ENCODE measurements at regions not wholly inside any gene's neighbourhood (a gene's known extent, or its start where the extent isn't known, plus 50 kb on each side); places are given as distances from the start of the nearest gene placed in this dataset.

DNA sequence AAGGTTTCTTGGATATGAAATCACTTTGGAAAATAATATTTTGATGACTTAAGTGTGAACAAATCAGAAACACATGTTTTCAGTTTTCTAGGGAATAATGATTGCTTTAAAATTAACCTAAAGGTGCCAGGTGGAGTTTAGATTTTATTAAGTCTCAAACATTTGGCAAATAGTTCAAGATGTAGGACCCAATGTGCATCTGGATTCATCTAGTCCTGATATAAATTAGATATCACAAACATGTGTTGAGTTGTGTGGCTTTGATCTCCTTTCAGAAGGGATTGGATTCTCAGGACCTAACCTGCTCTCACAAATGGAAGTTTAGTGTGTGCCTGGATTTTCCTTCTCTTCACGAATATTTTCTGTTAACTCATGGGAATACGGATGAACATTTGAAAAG, 291.4 kb upstream of the ISL1 start:
- Mint-ChIP-seq H3K36me3 (ENCODE audit: low read depth) (no peaks in the 10 kb centered on the region), H3K27me3 (ENCODE audit: low read depth) (no peaks in the 10 kb centered on the region), H3K4me3 (no peak overlapping the region), H3K4me1 (ENCODE audit: low read depth) (no peaks in the 10 kb centered on the region), H3K27ac (no peak overlapping the region), H3K9me3 (ENCODE audit: insufficient read depth) (no peaks in the 10 kb centered on the region)
- DNase-seq (no peak), ATAC-seq (no peak)
- ChIA-PET POLR2A (no interaction called here), CTCF (no interaction called here)

DNA sequence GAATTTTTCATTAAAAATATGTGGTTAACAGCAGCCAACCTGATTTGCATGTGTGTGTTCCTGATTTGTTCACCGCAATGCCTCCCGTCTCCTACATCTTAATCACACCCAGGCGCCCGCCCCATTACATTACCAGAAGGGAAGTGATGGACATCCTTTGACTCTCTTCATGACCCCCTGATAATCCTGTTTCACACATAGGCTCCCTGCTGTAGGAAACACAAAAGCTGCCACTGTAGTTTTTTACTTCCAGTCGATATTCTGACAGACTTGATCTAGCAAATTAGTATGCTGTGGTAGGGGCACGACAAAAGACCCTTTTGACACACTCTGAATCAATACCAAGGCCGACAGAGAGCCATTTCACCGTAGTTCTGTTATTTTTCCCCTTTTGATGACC, 287.8 kb upstream of the ISL1 start:
- DNase-seq (no peak), ATAC-seq (no peak)
- Mint-ChIP-seq H3K36me3 (ENCODE audit: low read depth) (no peaks in the 10 kb centered on the region), H3K4me1 (ENCODE audit: low read depth) (no peaks in the 10 kb centered on the region), H3K27ac (no peak overlapping the region), H3K27me3 (ENCODE audit: low read depth) (no peaks in the 10 kb centered on the region), H3K4me3 (no peak overlapping the region), H3K9me3 (ENCODE audit: insufficient read depth) (no peaks in the 10 kb centered on the region)
- POLR2A ChIA-PET, result no interaction called here
- CTCF ChIA-PET, result no interaction called here

DNA sequence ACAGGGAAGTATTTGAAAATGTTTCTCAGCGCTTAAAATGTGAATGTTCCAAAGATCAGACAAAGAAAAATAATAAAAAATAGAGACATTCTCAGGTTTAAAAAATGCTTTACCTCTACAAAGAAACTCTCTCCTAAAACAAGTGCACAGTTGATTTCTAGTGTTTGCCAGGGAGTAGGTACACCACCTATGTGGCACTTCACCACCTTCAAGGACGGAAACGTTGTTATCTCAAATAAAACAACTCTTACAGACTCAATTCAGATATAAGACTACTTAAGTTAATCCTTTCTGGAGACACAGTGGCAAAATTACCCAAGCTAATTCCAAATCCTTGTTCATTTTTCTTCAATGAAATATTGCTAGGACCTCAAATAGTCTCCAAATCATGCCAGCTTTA, 286.4 kb upstream of the ISL1 start:
- ChIA-PET POLR2A (no interaction called here), CTCF (no interaction called here)
- no peaks in the 10 kb centered on the region for H3K4me1 Mint-ChIP-seq (ENCODE audit: low read depth)
- H3K27me3 Mint-ChIP-seq (ENCODE audit: low read depth), result no peaks in the 10 kb centered on the region
- no peaks in the 10 kb centered on the region for H3K36me3 Mint-ChIP-seq (ENCODE audit: low read depth)
- H3K4me3 Mint-ChIP-seq, result no peak overlapping the region
- H3K9me3 Mint-ChIP-seq (ENCODE audit: insufficient read depth), result no peaks in the 10 kb centered on the region
- ATAC-seq (no peak), DNase-seq (no peak)
- H3K27ac Mint-ChIP-seq, result no peak overlapping the region

DNA sequence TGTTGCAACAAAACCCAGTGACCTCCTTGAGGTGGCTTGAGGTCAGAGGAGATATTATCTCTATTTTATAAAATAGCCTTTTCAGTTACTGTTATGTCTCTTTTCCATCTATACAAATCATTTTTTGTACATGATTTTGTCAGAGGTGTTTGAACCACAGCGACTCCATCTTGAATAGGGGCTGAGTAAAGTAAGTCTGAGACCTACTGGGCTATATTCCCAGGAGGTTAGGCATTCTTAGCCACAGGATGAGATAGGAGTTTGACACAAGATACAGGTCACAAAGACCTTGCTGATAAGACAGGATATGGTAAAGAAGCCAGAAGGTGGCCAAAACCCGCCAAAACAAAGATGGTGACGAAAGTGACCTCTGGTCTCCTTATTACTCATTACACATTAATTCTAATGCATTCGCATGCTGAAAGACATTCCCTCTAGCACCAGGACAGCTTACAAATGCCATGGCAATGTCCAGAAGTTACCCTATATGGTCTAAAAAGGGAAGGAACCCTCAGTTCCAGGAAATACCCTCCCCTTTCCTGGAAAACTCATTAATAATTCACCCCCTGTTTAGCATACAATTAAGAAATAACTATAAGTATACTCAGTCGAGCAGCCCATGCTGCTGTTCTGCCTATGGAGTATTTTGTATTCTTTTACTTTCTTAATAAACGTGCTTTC, 283.9 kb upstream of the ISL1 start:
- CTCF ChIA-PET, result no interaction called here
- H3K27ac Mint-ChIP-seq, result no peak overlapping the region
- POLR2A ChIA-PET, result no interaction called here
- DNase-seq, result no peak
- no peaks in the 10 kb centered on the region for H3K36me3 Mint-ChIP-seq (ENCODE audit: low read depth)
- no peaks in the 10 kb centered on the region for H3K9me3 Mint-ChIP-seq (ENCODE audit: insufficient read depth)
- ATAC-seq, result no peak
- H3K4me1 Mint-ChIP-seq (ENCODE audit: low read depth), result no peaks in the 10 kb centered on the region
- no peaks in the 10 kb centered on the region for H3K27me3 Mint-ChIP-seq (ENCODE audit: low read depth)
- no peak overlapping the region for H3K4me3 Mint-ChIP-seq

DNA sequence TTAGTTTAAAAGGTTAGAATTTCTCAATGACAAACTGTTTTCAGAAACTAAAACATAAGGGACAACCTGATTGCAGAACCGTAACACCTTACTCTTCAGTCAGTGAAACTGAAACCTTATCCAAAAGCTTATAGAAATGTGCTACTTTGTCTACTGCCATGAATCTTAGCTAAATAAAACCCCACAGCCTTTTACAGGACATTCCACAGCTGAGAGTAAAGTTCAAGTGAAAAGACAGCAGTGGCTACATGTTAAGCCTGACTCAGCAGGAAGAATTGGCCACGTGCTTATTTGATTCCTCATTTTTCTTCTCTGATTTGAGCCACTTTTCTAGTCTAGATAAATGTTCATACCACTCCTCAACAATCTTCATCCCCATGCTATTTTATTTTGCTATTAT, 278.7 kb upstream of the ISL1 start:
- Mint-ChIP-seq H3K4me1 (ENCODE audit: low read depth) (no peaks in the 10 kb centered on the region), H3K9me3 (ENCODE audit: insufficient read depth) (no peaks in the 10 kb centered on the region), H3K36me3 (ENCODE audit: low read depth) (no peaks in the 10 kb centered on the region), H3K4me3 (no peak overlapping the region), H3K27ac (no peak overlapping the region), H3K27me3 (ENCODE audit: low read depth) (no peaks in the 10 kb centered on the region)
- POLR2A ChIA-PET, result no interaction called here
- CTCF ChIA-PET, result no interaction called here
- DNase-seq, result no peak
- ATAC-seq, result no peak

DNA sequence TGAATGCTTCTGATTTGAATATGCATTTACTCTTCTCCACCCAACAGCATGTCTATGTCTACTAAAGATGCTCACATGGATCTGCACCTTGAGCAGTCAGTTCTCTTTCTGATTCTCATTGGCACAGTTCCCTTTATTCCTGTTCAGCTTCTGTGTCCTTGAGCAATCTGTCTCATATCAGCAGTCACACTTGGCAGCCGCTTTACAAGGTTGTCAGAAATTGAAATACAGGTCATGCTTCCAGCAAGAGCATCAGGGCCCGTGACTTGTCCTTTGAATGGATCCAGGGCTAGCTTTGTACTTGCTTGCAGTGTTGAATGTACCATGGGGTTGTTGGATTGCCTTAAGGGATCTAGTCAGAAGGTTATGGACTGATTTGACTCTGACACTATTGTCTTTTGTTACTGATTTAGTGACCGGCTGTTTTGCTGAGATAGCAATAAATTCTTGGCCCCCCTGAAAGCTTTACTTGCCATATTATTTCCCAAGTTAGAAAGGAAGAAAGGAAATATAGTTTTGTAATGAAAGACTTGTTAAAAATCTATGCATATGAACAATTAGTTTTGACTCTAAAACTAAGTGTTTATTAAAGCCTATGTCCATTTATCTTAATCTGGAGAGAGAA, 273.4 kb upstream of the ISL1 start:
- Mint-ChIP-seq H3K27ac (no peak overlapping the region), H3K9me3 (ENCODE audit: insufficient read depth) (no peaks in the 10 kb centered on the region), H3K4me3 (no peak overlapping the region), H3K27me3 (ENCODE audit: low read depth) (no peaks in the 10 kb centered on the region), H3K36me3 (ENCODE audit: low read depth) (no peaks in the 10 kb centered on the region), H3K4me1 (ENCODE audit: low read depth) (no peaks in the 10 kb centered on the region)
- DNase-seq (no peak), ATAC-seq (no peak)
- ChIA-PET POLR2A (no interaction called here), CTCF (no interaction called here)

DNA sequence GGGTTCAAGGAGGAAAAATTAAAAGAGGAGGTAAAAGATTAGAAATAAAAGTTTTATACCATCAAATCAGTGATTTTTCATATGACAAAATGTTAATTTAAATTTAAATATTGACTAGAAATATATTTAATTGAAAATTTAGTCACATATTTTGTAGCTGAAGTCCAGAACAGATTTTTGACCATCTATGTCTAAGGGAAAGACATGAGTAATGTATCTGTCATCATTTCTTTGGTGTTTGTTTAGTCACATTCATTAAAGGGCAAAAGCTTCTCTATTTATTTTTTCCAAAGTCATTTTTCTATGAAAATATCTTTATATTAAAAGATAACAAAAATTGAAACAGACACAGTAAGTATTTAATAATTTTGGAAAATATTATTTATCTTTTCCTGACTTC, 252.0 kb upstream of the ISL1 start:
- ATAC-seq (no peak), DNase-seq (no peak)
- H3K27ac Mint-ChIP-seq, result no peak overlapping the region
- H3K27me3 Mint-ChIP-seq (ENCODE audit: low read depth), result no peaks in the 10 kb centered on the region
- H3K9me3 Mint-ChIP-seq (ENCODE audit: insufficient read depth), result no peaks in the 10 kb centered on the region
- ChIA-PET CTCF (no interaction called here), POLR2A (no interaction called here)
- no peaks in the 10 kb centered on the region for H3K4me1 Mint-ChIP-seq (ENCODE audit: low read depth)
- H3K4me3 Mint-ChIP-seq, result no peak overlapping the region
- no peaks in the 10 kb centered on the region for H3K36me3 Mint-ChIP-seq (ENCODE audit: low read depth)

DNA sequence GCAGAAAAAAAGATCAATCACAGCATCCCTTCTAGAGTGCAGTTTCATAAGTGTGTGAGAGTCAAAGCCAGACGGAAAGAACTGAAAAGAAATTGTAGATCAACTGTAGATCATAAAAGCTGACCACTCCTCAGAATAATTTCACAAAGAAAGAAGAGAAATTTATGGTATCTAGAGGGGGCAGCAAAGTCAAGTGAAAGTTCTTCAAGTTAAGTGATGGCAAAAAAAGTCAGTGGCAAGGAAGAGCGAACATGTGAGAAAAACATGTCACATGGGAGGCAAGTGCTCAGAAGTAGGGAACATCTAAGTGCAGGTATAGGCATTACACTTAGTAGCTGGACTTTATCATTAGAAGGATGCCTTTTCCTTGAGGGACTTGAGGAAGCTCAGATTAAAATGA, 245.1 kb upstream of the ISL1 start:
- H3K4me1 Mint-ChIP-seq (ENCODE audit: low read depth), result no peaks in the 10 kb centered on the region
- ATAC-seq (no peak), DNase-seq (no peak)
- no peaks in the 10 kb centered on the region for H3K27me3 Mint-ChIP-seq (ENCODE audit: low read depth)
- H3K9me3 Mint-ChIP-seq (ENCODE audit: insufficient read depth), result peaks cover 5% of the 10 kb centered on the region
- H3K4me3 Mint-ChIP-seq, result no peak overlapping the region
- H3K27ac Mint-ChIP-seq, result no peak overlapping the region
- ChIA-PET CTCF (no interaction called here), POLR2A (no interaction called here)
- no peaks in the 10 kb centered on the region for H3K36me3 Mint-ChIP-seq (ENCODE audit: low read depth)

DNA sequence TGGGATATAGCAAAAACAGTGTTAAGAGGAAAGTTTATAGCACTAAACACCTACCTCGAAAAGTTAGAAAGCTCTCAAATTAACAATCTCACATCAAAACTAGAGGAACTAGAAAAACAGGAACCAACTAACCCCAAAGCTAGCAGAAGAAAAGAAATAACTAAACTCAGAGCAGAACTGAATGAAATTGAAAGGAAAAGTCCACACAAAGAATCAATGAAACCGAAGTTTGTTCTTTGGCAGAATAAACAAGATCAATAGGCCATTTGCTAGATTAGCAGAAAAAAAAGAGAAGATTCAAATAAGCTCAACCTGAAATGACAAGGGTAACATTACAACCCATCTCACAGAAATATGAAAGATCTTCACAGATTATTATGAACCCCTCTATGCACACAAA, 234.8 kb upstream of the ISL1 start:
- no peaks in the 10 kb centered on the region for H3K36me3 Mint-ChIP-seq (ENCODE audit: low read depth)
- CTCF ChIA-PET, result no interaction called here
- POLR2A ChIA-PET, result no interaction called here
- no peaks in the 10 kb centered on the region for H3K9me3 Mint-ChIP-seq (ENCODE audit: insufficient read depth)
- no peak overlapping the region for H3K27ac Mint-ChIP-seq
- H3K4me1 Mint-ChIP-seq (ENCODE audit: low read depth), result no peaks in the 10 kb centered on the region
- ATAC-seq, result no peak
- DNase-seq, result no peak
- H3K27me3 Mint-ChIP-seq (ENCODE audit: low read depth), result no peaks in the 10 kb centered on the region
- no peak overlapping the region for H3K4me3 Mint-ChIP-seq

DNA sequence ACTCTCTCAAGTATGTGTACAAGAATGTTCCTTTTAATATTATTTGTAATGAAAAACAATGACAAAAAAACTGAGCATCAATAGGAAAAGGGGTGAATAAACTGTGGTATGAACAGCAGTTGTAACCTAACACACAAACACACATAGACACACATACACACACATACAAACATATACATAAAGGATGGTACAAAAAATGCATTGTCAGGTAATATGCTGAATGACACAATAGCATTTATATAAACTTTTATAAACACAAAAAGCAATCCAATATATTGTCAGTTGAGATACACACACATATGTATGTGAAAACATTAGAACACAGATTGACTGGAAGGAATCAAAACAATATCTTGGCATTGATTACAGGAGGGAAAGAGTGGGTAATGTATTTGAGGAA, 227.0 kb upstream of the ISL1 start:
- no peaks in the 10 kb centered on the region for H3K4me1 Mint-ChIP-seq (ENCODE audit: low read depth)
- H3K9me3 Mint-ChIP-seq (ENCODE audit: insufficient read depth), result peaks cover 4% of the 10 kb centered on the region
- ChIA-PET POLR2A (no interaction called here), CTCF (no interaction called here)
- DNase-seq (no peak), ATAC-seq (no peak)
- H3K27ac Mint-ChIP-seq, result no peak overlapping the region
- no peak overlapping the region for H3K4me3 Mint-ChIP-seq
- no peaks in the 10 kb centered on the region for H3K36me3 Mint-ChIP-seq (ENCODE audit: low read depth)
- H3K27me3 Mint-ChIP-seq (ENCODE audit: low read depth), result no peaks in the 10 kb centered on the region

DNA sequence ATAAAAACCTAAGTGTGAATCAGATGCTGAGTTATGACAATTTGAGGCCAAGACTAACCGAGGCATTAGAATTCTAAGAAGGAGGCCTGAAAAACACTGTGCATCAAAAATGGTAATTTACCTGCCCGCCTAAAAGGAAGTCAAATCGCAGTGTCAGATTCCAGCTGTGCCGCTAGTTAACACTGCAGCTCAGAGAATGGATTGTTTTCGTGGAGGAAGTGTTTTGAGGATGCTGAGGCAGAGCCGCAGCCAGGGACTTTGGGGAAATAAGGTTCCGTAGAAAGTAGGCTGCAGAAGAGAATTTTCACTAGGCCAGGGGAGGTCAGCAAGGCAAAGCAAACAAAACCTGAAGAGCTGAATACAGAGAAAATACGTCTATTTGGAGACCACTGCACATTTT, 226.4 kb upstream of the ISL1 start:
- Mint-ChIP-seq H3K4me3 (no peak overlapping the region), H3K36me3 (ENCODE audit: low read depth) (no peaks in the 10 kb centered on the region), H3K9me3 (ENCODE audit: insufficient read depth) (peaks cover 4% of the 10 kb centered on the region), H3K27me3 (ENCODE audit: low read depth) (no peaks in the 10 kb centered on the region), H3K27ac (no peak overlapping the region), H3K4me1 (ENCODE audit: low read depth) (no peaks in the 10 kb centered on the region)
- ATAC-seq, result no peak
- ChIA-PET CTCF (no interaction called here), POLR2A (no interaction called here)
- DNase-seq, result no peak

DNA sequence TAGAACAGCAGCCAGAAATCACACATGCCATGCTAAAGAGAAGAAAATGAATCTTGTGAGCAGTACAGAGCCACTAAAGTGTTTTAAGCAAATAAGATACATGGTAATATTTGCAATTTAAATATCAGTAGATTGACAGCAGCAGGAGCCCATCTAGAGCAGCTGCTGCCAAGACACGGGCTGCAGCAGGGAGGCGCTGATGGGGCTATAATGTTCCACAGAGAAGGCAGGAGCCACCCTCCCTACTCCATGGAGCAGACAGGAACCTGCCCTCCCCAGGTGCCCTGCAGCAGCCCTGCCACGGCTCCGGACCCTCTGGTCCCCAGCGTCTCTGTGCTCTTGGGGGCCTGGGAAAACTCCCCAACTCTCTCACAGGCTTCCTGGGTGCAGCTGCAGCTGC, 224.1 kb upstream of the ISL1 start:
- POLR2A ChIA-PET, result no interaction called here
- CTCF ChIA-PET, result no interaction called here
- DNase-seq, result no peak
- no peak overlapping the region for H3K27ac Mint-ChIP-seq
- H3K27me3 Mint-ChIP-seq (ENCODE audit: low read depth), result no peaks in the 10 kb centered on the region
- H3K36me3 Mint-ChIP-seq (ENCODE audit: low read depth), result no peaks in the 10 kb centered on the region
- H3K9me3 Mint-ChIP-seq (ENCODE audit: insufficient read depth), result peaks cover 13% of the 10 kb centered on the region
- no peaks in the 10 kb centered on the region for H3K4me1 Mint-ChIP-seq (ENCODE audit: low read depth)
- ATAC-seq, result no peak
- no peak overlapping the region for H3K4me3 Mint-ChIP-seq

DNA sequence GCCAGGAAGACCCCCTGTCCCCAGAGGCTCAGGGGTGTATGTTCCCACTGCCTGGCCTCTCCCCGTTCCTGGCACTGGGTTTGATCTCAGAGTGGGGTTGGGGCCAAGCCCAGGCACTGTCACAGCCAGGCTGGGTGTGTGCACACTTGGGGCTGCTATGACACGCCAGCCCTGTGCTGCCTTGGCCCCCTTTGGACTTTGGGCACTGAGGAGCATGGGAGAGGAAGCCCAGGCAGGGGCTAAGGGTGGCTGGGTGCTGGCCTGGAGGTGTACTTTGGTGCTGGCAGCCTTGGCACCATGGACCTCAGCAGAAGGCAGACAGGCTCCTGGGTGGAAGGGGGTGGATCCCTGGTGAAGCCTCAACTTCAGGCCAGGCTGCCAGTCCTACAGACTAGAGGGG, 223.6 kb upstream of the ISL1 start:
- Mint-ChIP-seq H3K36me3 (ENCODE audit: low read depth) (no peaks in the 10 kb centered on the region), H3K9me3 (ENCODE audit: insufficient read depth) (peaks cover 13% of the 10 kb centered on the region), H3K4me3 (no peak overlapping the region), H3K27me3 (ENCODE audit: low read depth) (no peaks in the 10 kb centered on the region), H3K4me1 (ENCODE audit: low read depth) (no peaks in the 10 kb centered on the region), H3K27ac (no peak overlapping the region)
- no peak for ATAC-seq
- no peak for DNase-seq
- ChIA-PET CTCF (no interaction called here), POLR2A (no interaction called here)

All from activated CD8-positive, alpha-beta T cell treated with anti-CD3 and anti-CD28 coated beads, Interleukin-2, amount 10 ng/mL, durations not matched to agents 7 days and 5 days (primary cell).